Epithelial cell of prostate (primary cell): ENCODE measurements at regions not wholly inside any gene's neighbourhood (a gene's known extent, or its start where the extent isn't known, plus 50 kb on each side); places are given as distances from the start of the nearest gene placed in this dataset.

Source experiments
- DNase-seq: peaks from one replicate; pipeline ENCODE4 v3.0.0-alpha.2; 2011; ENCODE audit warnings: low read depth, low spot score
- H3K27ac ChIP-seq: fragments of 450-650 bp; 2 replicates; pipeline ENCODE4 v1.5.1; 2017; ENCODE audit warnings: mild to moderate bottlenecking

- H3K27ac ChIP-seq = no peak overlapping the region
- no peak for DNase-seq
These were observed 51.4 kb upstream of the CISTR start for GRCh38 chr12:53803194-53803593.

DNA sequence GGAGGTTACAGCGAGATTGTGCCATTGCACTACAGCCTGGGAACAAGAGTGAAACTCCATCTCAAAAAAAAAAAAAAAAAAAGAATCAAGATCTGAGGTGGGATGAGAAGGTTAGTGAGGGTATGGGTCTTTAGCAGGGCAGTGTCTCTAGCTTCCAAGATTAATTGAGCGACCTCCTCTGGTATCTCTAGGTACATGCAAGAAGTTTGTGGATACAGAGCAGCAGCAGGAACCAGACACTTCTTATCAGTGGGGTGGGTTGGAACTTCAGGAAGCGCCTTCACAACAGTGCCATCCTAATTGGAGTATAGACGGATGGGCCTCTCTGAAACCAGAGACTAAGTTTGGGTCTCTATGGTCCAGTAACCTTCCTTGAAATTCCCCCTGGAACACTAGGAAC, 51.9 kb upstream of the CISTR start:
- no peak for DNase-seq
- H3K27ac ChIP-seq = no peak overlapping the region

- H3K27ac ChIP-seq = no peak overlapping the region
- DNase-seq = no peak
These were observed 52.6 kb upstream of the CISTR start for GRCh38 chr12:53804429-53804828.

DNA sequence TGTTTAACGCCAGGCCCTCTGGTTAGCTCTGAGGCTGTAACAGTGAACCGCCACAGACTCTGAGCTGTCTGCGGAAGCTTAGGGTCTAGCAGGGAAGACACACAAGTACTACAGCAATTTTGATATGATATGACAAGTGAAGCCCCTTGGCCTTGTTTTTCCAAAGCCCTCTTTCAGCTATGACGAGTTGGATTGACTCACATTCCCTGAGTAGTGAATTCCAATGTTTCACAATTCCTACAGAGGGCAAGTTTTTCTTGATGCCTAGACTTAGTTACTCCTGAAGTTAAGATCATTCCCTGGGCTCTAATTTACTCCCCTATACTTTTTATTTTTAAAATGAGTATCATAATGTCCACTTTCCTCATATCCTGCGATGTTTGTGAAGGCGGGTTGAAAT, 53.3 kb upstream of the CISTR start:
- DNase-seq = no peak
- no peak overlapping the region for H3K27ac ChIP-seq

DNA sequence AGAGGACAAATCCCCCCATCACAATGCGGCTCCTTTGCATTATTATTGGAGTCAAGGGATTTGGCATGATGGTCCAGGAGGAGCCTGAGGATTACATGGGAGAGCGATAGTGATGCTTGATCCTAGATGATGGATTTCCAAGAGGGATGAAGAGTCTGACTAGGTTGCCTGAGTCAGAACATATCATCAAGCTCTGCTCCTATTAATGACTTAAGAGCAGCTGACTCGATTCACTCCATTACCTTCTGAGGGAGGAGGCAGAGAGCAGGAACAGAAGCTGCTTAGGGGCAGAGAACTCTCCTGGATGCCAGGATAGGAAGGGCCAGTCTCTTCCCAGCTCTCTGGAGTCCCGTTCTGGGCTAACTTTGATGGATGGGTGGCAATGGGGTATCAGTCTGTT, 54.0 kb upstream of the CISTR start:
- no peak overlapping the region for H3K27ac ChIP-seq
- no peak for DNase-seq

DNA sequence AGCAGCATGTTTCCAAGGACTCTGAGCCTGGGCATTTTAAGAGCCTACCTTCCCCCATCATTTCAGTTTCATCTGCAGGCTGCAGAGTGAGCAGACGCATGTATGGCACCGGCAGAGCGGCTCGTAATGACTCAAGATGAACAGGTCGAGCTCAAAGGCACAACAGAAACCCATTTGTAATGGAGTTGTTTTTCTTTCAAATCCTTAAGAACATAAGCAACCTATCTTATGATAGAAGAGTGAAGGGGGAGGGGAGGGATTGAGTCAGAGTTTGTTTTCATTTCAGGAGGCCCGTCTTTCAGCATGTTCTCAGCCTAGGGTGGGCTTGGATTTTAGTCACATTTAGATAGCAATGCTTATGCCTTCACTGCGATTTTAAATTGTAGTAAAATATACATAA, 54.9 kb upstream of the CISTR start:
- H3K27ac ChIP-seq = no peak overlapping the region
- no peak for DNase-seq

GRCh38 chr12:53807322-53807860, 55.6 kb upstream of the CISTR start:
- DNase-seq = no peak
- no peak overlapping the region for H3K27ac ChIP-seq

DNA sequence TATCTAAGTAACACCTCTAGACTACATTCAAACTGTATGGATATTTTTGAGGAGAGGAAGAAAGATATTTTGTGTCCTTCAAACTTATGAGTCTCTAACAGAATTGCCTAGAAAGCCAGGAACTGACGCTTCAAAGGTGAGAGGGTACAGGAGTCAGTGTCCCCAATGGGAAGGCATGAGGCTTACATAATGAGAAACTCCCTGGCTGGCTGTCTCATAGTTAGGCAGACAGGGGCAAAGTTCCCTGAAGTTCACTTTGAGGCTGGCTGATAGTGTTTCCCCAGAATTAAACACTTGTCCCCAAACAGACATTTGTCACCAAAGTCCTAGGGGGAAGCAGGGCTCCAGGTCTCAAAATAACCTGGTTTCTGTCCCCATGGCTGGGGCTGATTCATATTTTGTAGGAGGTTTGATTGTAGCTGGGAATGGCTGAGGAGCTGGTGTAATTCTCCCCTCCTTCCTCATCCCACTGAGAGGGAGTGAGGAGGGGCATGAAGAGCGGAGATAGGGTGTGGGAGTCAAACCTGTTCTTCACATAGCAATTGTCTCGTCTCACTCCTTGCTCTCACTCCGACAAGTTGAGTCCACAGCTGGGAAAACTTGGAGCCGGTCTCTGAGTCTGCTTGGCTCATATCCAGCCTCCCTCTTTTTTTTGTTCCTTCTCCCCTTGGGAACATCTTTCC, 56.4 kb upstream of the CISTR start:
- H3K27ac ChIP-seq = no peak overlapping the region
- no peak for DNase-seq

GRCh38 chr12:53809005-53809404, 57.2 kb upstream of the CISTR start:
- DNase-seq = no peak

GRCh38 chr12:53810950-53811349, 59.2 kb upstream of the CISTR start:
- DNase-seq = no peak
- no peak overlapping the region for H3K27ac ChIP-seq

More at GRCh38 chr12:53809005-53809404, 57.2 kb upstream of the CISTR start:
- no peak overlapping the region for H3K27ac ChIP-seq

DNA sequence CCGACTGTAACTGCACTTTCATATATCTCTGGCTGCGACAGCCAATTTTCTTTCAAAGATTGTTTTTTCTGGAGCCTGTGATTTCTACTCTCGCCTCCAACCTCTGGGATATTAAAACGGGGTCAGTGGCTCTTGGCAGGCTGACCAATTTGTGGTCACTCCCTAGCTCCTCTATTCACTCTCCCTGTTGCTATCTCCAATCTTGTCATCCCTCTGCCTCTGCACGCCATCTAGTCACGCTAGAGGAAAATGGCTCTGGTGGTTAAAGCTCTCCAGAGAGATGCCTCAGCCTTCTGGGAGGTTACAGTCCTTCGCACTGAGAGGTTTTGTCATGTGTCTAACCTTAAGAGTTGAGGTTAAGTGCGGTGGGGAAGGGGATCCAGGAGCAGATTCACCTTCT, 59.8 kb upstream of the CISTR start:
- DNase-seq = no peak

DNA sequence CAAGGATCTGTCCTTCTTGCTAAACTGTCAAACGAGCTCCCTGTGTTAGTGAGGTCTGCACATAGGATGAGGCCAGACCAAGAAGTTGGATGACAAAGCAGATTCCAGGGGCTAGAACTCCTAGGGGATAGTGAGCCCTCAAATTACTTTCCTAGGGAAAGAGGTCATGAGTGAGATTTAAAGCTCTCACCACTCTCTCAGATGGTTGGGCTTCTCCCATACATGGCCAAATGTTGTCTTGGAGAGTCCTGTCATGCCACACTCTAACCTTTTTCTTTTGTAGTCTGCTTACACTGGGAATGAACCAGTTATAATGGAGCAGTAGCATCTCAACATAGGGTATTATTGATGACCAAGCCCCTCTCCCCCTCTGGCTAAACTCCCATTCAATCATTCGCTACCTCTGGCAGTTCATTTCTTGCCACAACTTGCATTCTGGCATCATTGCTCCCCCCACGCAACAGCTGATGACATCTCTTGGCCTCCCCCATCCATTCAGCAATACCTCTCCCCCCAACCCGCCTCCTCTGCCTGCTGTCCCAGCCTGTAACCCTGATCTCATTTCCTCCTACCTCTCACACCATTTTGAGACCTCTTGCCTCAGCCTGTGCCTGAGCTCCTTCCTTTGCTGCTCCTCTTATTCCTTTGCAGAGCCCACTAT, 64.7 kb upstream of the CISTR start:
- H3K27ac ChIP-seq = no peak overlapping the region
- no peak for DNase-seq

More for the DNA sequence above, 59.8 kb upstream of the CISTR start:
- no peak overlapping the region for H3K27ac ChIP-seq

DNA sequence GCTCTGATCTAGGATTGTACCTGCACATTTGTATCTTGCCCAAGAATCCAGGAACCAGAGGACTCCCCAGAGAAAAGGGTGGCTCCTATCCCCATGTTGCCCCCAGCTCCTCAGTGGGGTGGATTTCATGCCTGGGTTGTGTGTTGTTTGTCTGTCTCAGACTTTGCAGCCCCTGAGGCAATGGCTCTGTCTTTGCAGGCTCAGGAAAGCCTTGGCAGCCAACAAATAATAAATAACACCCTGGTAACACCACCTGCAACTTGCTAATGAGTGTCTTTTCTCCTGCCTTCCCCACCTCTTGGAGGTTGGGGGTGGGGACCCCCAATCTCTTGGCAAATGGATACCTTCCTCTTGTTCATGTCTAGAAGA, 65.2 kb upstream of the CISTR start:
- H3K27ac ChIP-seq = no peak overlapping the region
- no peak for DNase-seq

DNA sequence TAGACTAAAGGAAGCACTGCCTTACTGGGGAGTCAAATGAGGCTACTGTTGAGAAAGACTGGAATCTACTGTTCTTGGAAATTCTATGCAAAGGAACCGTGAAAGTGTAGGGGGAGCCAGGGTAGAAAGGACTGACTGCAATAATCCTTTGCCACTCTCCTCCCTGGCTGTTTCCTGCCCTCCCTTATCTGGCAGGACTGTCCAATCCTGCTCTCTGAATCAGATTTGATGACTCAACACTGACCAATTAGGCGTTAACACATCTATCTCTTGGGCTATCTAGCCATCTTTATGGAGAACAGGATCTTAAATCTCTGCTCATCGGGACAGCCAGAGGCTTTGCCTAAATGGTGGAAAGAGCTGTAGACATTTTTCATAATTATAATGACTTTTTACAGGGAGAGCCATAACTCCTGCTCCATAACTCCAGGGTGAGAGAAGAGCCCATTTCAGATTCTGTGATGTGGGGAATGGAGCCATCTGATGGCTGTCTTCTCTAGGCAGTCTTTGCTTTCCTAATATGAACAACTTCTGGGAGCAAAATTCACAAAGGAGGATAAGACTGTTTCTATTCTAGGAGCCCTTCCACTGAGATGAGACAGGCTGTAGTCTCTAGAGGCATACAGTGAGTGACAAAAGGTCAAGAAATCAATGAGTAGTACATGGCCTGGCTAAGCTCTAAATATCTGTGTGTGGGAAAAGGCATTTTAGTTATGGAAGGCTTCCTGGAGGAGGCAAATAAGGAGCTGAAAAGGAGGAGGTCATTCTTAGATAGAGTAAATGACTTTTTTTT, 68.9 kb upstream of the CISTR start:
- H3K27ac ChIP-seq = no peak overlapping the region
- DNase-seq = no peak

GRCh38 chr12:53824001-53824712, 72.4 kb upstream of the CISTR start:
- no peak for DNase-seq
- H3K27ac ChIP-seq = no peak overlapping the region

- H3K27ac ChIP-seq = peak overlapping the region; percentile 2
- DNase-seq = peak; percentile 67
These were observed 73.7 kb upstream of the CISTR start for GRCh38 chr12:53825246-53826081.

GRCh38 chr12:53827306-53827705, 75.5 kb upstream of the CISTR start:
- no peak overlapping the region for H3K27ac ChIP-seq
- DNase-seq = no peak

DNA sequence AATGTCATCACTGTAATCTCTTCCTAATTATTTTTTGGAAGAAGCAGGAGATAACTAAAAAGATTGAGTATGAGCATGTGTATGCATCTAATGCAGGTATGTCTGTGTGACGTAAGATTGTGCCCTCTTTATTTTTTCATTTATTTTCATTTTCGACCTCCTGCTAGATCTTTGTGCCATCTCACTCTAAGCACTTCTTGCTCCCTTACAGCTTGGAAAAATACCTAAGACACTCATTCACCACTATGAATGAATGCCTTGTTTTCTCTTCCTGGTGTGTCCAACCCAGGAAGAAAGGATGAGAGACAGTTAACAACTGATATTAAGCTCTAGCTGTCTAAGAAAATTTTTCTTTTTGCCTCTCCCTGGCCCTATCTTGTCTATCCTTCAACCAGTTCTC, 76.8 kb upstream of the CISTR start:
- DNase-seq = no peak
- H3K27ac ChIP-seq = no peak overlapping the region

DNA sequence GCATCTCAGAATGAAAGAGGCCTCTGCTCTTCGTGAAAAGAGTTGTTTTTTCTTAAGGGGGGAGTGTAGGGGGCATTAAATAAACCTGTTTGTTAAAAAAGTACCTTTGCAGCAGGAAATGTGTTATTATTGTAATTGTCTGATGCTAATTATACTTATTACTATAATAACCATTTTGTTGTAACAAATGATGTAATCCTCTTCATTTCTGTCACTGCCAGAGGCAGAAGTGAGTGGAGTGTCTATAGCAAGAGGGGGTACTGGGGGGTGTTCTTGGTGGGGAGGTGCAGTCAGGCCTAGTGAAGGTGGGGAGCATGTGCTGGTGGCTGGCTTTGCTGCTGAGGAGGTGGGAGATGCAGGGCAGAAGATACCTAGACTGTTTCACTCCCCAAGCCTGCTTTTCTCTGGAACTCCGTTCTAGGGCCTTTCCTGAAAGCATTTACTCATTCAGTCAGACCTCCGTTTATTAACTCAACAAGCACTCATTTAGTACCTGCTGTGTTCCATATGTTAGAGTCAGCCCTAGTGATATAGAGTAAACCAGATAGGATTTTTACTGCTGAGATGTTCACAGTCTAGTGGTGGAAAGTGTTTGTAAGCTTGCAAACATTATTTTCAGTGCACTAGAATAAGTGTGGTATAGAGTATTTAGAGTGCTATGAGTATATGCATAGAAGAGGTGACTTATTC, 77.5 kb upstream of the CISTR start:
- H3K27ac ChIP-seq = no peak overlapping the region
- no peak for DNase-seq
